SK-N-SH (cell line): ENCODE measurements at regions not wholly inside any gene's neighbourhood (a gene's known extent, or its start where the extent isn't known, plus 50 kb on each side); places are given as distances from the start of the nearest gene placed in this dataset.

Experiments used
- CTCF ChIA-PET: fragments of 300-600, 350-600 bp; formaldehyde crosslinking; extraction: SDS; loops from one replicate; lab custom pipeline; 2021; lab: Yijun Ruan, JAX
- POLR2A ChIA-PET: fragments of 350-600 bp; sonication (Branson Sonifier 250); formaldehyde crosslinking; extraction: SDS; loops from one replicate; lab custom pipeline; 2020; ENCODE audit warnings: antibody characterized with exemption, inconsistent platforms; lab: Yijun Ruan, JAX
- DNase-seq: peaks from one replicate; pipeline ENCODE4 v3.0.0; 2012
- H2AFZ ChIP-seq: fragments of 200-600 bp; sonication (generic); 2 replicates; pipeline ENCODE4 v1.8.1; 2016; ENCODE audit warnings: antibody characterized with exemption, mild to moderate bottlenecking, low read depth
- H3F3A ChIP-seq: fragments of 200-600 bp; sonication (generic); replicated peaks from 2 replicates; pipeline ENCODE3; 2016; ENCODE audit warnings: antibody characterized with exemption, mild to moderate bottlenecking; ENCODE audit not compliant: insufficient read depth
- H3K27ac ChIP-seq, 2 experiments: fragments of 200-500 bp in 1 of 2; fragments of 200-600 bp in 1 of 2; sonication (Bioruptor generic) in 1 of 2; sonication (generic), shearing (Covaris generic) in 1 of 2; 2 replicates each; pipeline versions ENCODE4 v1.5.1 to v1.6.1; 2014 to 2016; ENCODE audit warnings: low read depth in 2 of 2, inconsistent platforms in 1 of 2, low read length in 1 of 2, mild to moderate bottlenecking in 1 of 2, mixed read lengths in 1 of 2
- H3K27me3 ChIP-seq: fragments of 200-600 bp; sonication (generic), shearing (Covaris generic); 2 replicates; pipeline ENCODE4 v1.6.1; 2016; ENCODE audit warnings: mixed run types; ENCODE audit not compliant: insufficient read depth
- H3K36me3 ChIP-seq, 2 experiments: fragments of 200-500 bp in 1 of 2; fragments of 200-600 bp in 1 of 2; sonication (Bioruptor generic) in 1 of 2; sonication (generic) in 1 of 2; replicated peaks in 1 of 2; 2 replicates each; pipeline versions ENCODE3 to v1.5.1; 2014 to 2016; ENCODE audit warnings: low read length in 1 of 2, mild to moderate bottlenecking in 1 of 2; ENCODE audit not compliant: insufficient read depth in 2 of 2, control insufficient read depth in 1 of 2
- H3K4me1 ChIP-seq, 2 experiments: fragments of 200-500 bp in 1 of 2; fragments of 200-600 bp in 1 of 2; sonication (Bioruptor generic) in 1 of 2; sonication (generic), shearing (Covaris generic) in 1 of 2; 2 replicates each; pipeline versions ENCODE4 v1.5.1 to v1.6.1; 2014 to 2016; ENCODE audit warnings: low read depth in 1 of 2, low read length in 1 of 2, mixed run types in 1 of 2; ENCODE audit not compliant: insufficient read depth in 2 of 2, control insufficient read depth in 1 of 2
- H3K4me2 ChIP-seq: fragments of 200-600 bp; sonication (generic), shearing (Covaris generic); 2 replicates; pipeline ENCODE4 v1.6.1; 2017; ENCODE audit warnings: mixed run types
- H3K4me3 ChIP-seq, 2 experiments: fragments of 200-500 bp in 1 of 2; fragments of 200-600 bp in 1 of 2; sonication (Bioruptor generic) in 1 of 2; sonication (generic), shearing (Covaris generic) in 1 of 2; 2 replicates each; pipeline versions ENCODE4 v1.5.1 to v1.8.1; 2014 to 2016; ENCODE audit warnings: low read depth in 2 of 2, inconsistent platforms in 1 of 2, low read length in 1 of 2, mild to moderate bottlenecking in 1 of 2, mixed read lengths in 1 of 2, moderate library complexity in 1 of 2
- H3K79me2 ChIP-seq: fragments of 200-600 bp; sonication (generic); 2 replicates; pipeline ENCODE4 v1.8.1; 2017; ENCODE audit warnings: mild to moderate bottlenecking; ENCODE audit not compliant: insufficient read depth
- H3K9ac ChIP-seq: fragments of 200-600 bp; sonication (generic); 2 replicates; pipeline ENCODE4 v1.6.1; 2017; ENCODE audit warnings: mixed run types
- H3K9me2 ChIP-seq: fragments of 200-600 bp; sonication (generic); 2 replicates; pipeline ENCODE4 v1.6.1; 2017; ENCODE audit warnings: mixed run types
- H3K9me3 ChIP-seq: fragments of 200-600 bp; sonication (generic); 2 replicates; pipeline ENCODE4 v1.6.1; 2017; ENCODE audit warnings: mixed run types, mild to moderate bottlenecking, moderate library complexity
- H4K20me1 ChIP-seq: fragments of 200-600 bp; sonication (generic); 2 replicates; pipeline ENCODE4 v1.6.1; 2017; ENCODE audit warnings: mild to moderate bottlenecking, mixed run types; ENCODE audit not compliant: insufficient read depth
- CHD2 ChIP-seq: fragments of 150-350 bp; IDR thresholded peaks from 2 replicates; pipeline ENCODE4 v1.6.1; 2018; ENCODE audit warnings: low read length; ENCODE audit not compliant: partially characterized antibody
- CTCF ChIP-seq: fragments of 200-600 bp; sonication (generic); IDR thresholded peaks from 2 replicates; pipeline ENCODE4 v1.6.1; 2017; ENCODE audit warnings: antibody characterized with exemption, mild to moderate bottlenecking, moderate library complexity
- ELF1 ChIP-seq: IDR thresholded peaks from 2 replicates; pipeline ENCODE4 v1.4.0; 2012
- FOSL2 ChIP-seq: IDR thresholded peaks from 2 replicates; pipeline ENCODE4 v1.4.0; 2012; ENCODE audit warnings: low read depth, mild to moderate bottlenecking, moderate library complexity, borderline replicate concordance
- FOXM1 ChIP-seq: IDR thresholded peaks from 2 replicates; pipeline ENCODE4 v1.4.0; 2012; ENCODE audit warnings: low read depth, mild to moderate bottlenecking
- MEF2A ChIP-seq: IDR thresholded peaks from 2 replicates; pipeline ENCODE4 v1.4.0; 2012; ENCODE audit warnings: low read depth, borderline replicate concordance
- MXI1 ChIP-seq: IDR thresholded peaks from 2 replicates; pipeline ENCODE4 v1.6.1; 2012; ENCODE audit warnings: mild to moderate bottlenecking, low read depth, low read length, improper control_type of control experiment
- NRF1 ChIP-seq: IDR thresholded peaks from 2 replicates; pipeline ENCODE4 v1.6.1; 2012; ENCODE audit warnings: low read depth, mild to moderate bottlenecking, low read length
- RAD21 ChIP-seq: IDR thresholded peaks from 2 replicates; pipeline ENCODE4 v1.6.1; 2012; ENCODE audit warnings: mild to moderate bottlenecking, low read length
- RCOR1 ChIP-seq: fragments of 150-350 bp; IDR thresholded peaks from 2 replicates; pipeline ENCODE4 v1.6.1; 2017; ENCODE audit warnings: antibody characterized with exemption, low read length
- REST ChIP-seq: IDR thresholded peaks from 2 replicates; pipeline ENCODE4 v1.6.1; 2012; ENCODE audit warnings: mild to moderate bottlenecking, low read depth, low read length, moderate library complexity
- SMC3 ChIP-seq: IDR thresholded peaks from 2 replicates; pipeline ENCODE4 v1.6.1; 2012; ENCODE audit warnings: low read depth, low read length, improper control_type of control experiment
- TEAD4 ChIP-seq: IDR thresholded peaks from 2 replicates; pipeline ENCODE4 v1.4.0; 2012; ENCODE audit warnings: mild to moderate bottlenecking, borderline replicate concordance; ENCODE audit not compliant: insufficient read depth
- USF1 ChIP-seq: IDR thresholded peaks from 2 replicates; pipeline ENCODE4 v1.4.0; 2012; ENCODE audit warnings: low read depth, borderline replicate concordance
- YY1 ChIP-seq: IDR thresholded peaks from 2 replicates; pipeline ENCODE4 v1.4.0; 2012; ENCODE audit warnings: low read depth, mild to moderate bottlenecking
- WGBS: methylation state at CpG from one replicate; pipeline ENCODE4 v1.1.6; 2017; ENCODE audit warnings: low lambda C conversion rate; 5-methylcytosine and 5-hydroxymethylcytosine counted together
- TF ChIP-seq, protein P1 (sequence below): IDR thresholded peaks from 2 replicates; pipeline ENCODE4 v1.4.0; 2012; ENCODE audit warnings: low read depth
- TF ChIP-seq, protein P2 (sequence below): fragments of 150-350 bp; IDR thresholded peaks from 2 replicates; pipeline ENCODE4 v1.6.1; 2016; ENCODE audit warnings: mild to moderate bottlenecking, low read depth, low read length

- Histone ChIP-seq H3K4me3 (no peak overlapping the region), H3K4me1 (peaks cover 0 to 17% of the 10 kb centered on the region in 2 experiments; a peak in 2 of 4 replicates), H3K36me3 (no peaks in the 10 kb centered on the region), H3K27me3 (no peaks in the 10 kb centered on the region), H3K27ac (no peak overlapping the region), H3K9ac (no peak overlapping the region), H3K79me2 (no peaks in the 10 kb centered on the region), H3K9me2 (no peaks in the 10 kb centered on the region; the same call in 1 of the 2 replicates), H4K20me1 (no peaks in the 10 kb centered on the region), H2AFZ (no peak overlapping the region), H3F3A (no peaks in the 10 kb centered on the region), H3K9me3 (no peaks in the 10 kb centered on the region), H3K4me2 (no peak overlapping the region)
- CTCF ChIA-PET = interaction anchor here (0.8 to 1.1 kb wide), 4 partner anchors 17 to 71 kb away, joined by 3 to 4 read pairs (median 4); no protein-coding TSS in a partner anchor
- WGBS = 82% methylated on average over 11 of the region's 11 CpGs
- POLR2A ChIA-PET = no interaction called here
- DNase-seq = no peak
- TF ChIP-seq MXI1 (no peak), RCOR1 (no peak), RAD21 (no peak), USF1 (no peak), CHD2 (no peak), CTCF (no peak), SMC3 (no peak), NRF1 (no peak), YY1 (no peak), TEAD4 (no peak)
- TF ChIP-seq, protein P1, sequence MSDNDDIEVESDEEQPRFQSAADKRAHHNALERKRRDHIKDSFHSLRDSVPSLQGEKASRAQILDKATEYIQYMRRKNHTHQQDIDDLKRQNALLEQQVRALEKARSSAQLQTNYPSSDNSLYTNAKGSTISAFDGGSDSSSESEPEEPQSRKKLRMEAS = no peak
- TF ChIP-seq, protein P2, sequence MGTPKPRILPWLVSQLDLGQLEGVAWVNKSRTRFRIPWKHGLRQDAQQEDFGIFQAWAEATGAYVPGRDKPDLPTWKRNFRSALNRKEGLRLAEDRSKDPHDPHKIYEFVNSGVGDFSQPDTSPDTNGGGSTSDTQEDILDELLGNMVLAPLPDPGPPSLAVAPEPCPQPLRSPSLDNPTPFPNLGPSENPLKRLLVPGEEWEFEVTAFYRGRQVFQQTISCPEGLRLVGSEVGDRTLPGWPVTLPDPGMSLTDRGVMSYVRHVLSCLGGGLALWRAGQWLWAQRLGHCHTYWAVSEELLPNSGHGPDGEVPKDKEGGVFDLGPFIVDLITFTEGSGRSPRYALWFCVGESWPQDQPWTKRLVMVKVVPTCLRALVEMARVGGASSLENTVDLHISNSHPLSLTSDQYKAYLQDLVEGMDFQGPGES = no peak
Measured at GRCh38 chr2:42876326-42876751, 84.0 kb upstream of the HAAO start.

DNA sequence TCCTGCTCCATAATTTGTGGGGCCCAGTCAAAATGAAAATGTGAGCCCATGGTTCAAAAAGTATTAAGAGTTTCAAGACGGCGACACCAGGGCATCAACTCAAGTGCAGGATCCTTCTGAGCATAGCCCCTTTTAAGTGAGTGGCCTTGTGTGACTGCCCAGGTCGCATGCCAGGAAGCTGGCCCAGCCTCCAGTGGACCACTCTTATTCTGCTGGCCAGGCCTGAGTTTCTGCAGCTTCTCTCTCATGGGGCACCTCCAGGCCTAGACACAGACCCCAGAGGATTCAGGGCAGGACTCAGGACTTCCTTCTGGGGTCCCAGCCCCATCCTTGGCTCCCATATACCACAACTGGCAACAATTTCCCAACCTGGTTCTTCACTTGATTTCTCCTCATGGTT lies 83.5 kb upstream of the HAAO start:
- Histone ChIP-seq H3K9me3 (no peaks in the 10 kb centered on the region), H3K4me1 (peaks cover 0 to 13% of the 10 kb centered on the region in 2 experiments; a peak in 1 of 4 replicates), H3K79me2 (no peaks in the 10 kb centered on the region), H3K9me2 (no peaks in the 10 kb centered on the region; the same call in 1 of the 2 replicates), H3K27me3 (no peaks in the 10 kb centered on the region), H3K4me3 (no peak overlapping the region), H4K20me1 (no peaks in the 10 kb centered on the region), H3K36me3 (no peaks in the 10 kb centered on the region), H3K4me2 (no peak overlapping the region), H3F3A (no peaks in the 10 kb centered on the region), H3K27ac (no peak overlapping the region), H2AFZ (no peak overlapping the region), H3K9ac (no peak overlapping the region)
- POLR2A ChIA-PET = no interaction called here
- CTCF ChIA-PET = interaction anchor here (0.8 to 1.1 kb wide), 5 partner anchors 16 to 353 kb away, joined by 3 to 4 read pairs (median 3); no protein-coding TSS in a partner anchor
- no peak for DNase-seq
- 70% methylated on average over 3 of the region's 3 CpGs for WGBS
- no peak for TF ChIP-seq MEF2A
- TF ChIP-seq REST = no peak
- no peak for TF ChIP-seq ELF1
- TF ChIP-seq, protein P2 = no peak
- TF ChIP-seq FOSL2 = no peak
- no peak for TF ChIP-seq CHD2
- TF ChIP-seq, protein P1 = no peak
- no peak for TF ChIP-seq USF1
- no peak for TF ChIP-seq FOXM1
